Activated T-cell treated with anti-CD3 and anti-CD28 coated beads for 4 hours (primary cell): ENCODE measurements at regions not wholly inside any gene's neighbourhood (a gene's known extent, or its start where the extent isn't known, plus 50 kb on each side); places are given as distances from the start of the nearest gene placed in this dataset.
"Not testable (repeated sequence)": the region's sequence is repeated elsewhere in the genome, so short reads cannot be mapped to it uniquely, and the experiment has no call there.

Experiments used
- DNase-seq: peaks from one replicate; pipeline ENCODE4 v3.0.0-alpha.2; 2020

DNA sequence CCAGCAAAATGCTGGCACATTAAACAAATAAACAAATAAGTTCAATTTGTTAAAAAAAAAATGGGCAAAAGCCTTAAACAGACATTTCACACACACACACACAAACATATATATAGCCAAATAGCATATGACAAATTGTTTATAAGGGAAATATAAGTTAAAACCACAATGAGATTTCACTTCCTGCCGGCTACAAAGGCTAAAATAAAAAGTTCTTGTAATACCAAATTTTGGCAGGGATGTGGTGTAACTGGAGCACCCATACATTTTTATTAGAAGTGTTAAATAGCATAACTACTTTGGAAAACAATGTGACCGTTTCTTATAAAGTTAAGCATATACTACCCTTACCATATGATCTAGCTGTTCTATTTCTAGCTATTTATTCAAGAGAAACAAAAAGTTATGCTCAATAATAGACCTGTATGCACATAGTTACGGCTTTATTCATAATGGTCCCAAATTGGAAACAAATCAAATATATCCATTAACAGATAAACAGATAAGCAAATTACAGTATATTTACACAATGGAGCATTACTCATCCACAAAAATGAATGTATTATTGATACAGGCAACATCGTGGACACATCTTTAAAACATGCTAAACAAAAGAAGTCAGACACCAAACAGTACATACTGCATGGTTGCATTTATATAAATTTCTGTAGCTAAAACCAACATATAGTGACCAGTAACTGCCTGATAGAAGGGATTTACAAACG is 93.9 kb downstream of the EOMES start:
- no peak for DNase-seq

DNA sequence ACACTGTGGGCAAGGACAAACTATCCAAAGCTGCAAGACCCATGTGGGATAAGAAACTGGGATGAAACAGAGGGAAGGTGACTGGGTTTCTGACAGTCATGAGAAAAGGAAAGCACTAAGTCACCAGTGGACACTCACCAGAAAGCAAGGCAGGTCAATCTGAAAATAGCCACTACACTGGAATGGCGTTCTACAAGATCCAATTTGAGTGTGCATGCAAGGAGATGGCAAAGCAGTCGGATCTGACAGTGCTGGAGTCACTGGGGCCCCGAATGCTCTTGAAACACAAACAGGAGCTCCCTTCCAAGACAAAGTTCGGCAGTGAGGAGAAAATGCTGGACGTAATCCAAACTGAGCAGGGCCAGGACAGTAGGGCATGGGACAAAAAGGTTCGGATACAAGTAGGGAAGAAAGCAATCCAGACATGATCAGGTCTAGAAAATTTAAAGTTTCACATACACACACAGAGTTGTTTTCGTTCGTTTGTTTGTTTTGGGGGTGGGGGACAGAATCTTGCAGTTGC is 95.5 kb downstream of the EOMES start:
- DNase-seq, result no peak

DNA sequence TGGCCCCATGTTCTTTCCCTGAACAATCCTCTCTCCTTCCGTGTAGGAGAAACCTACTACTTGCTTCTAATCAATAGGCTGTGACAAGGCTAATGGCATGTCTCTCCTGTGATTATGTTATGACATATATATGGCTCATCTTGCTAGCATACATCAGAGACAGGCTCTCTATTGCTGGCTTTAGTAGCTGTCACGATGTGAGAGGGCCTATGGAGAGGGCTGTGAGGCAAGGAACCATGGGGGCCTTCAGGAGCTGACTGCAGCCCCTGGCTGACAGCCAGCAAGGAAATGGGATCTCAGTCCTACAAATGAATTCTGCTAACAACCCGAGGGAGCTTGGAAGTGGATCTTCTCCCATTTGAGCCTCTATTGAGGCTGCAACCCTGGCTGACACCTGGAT is 96.3 kb downstream of the EOMES start:
- no peak for DNase-seq

DNA sequence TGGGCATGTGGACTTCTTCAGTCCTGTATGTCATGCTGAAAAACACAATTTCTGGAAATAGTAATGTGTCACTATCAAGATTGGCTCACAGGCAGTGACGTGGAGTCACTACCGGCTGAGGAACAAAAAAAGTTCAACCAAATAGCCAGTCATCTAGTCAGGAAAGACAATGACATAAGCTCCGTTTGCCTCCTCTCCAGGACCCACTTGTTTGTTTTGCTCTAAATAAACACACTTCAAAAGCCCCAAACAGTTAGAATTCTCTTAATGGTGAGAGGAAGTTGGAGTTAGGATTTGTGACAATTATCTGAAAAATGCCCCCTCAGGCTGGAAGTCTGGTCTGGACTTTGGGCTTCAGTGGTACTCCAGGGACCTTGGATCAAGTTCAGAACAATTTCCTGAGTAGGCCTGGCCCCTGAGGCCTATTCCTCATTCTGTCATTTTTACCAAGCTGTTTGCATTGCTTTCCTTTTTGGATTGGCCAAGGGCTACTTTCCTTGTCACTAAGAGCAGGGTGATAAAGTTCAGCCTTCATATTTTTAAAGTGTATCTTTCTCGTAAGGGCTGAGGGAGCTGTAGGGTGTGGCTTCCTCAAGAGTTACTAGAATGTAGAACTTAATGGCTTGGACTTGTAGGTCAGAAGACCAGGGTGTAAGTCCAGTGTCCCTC is 98.9 kb downstream of the EOMES start:
- DNase-seq, result no peak

DNA sequence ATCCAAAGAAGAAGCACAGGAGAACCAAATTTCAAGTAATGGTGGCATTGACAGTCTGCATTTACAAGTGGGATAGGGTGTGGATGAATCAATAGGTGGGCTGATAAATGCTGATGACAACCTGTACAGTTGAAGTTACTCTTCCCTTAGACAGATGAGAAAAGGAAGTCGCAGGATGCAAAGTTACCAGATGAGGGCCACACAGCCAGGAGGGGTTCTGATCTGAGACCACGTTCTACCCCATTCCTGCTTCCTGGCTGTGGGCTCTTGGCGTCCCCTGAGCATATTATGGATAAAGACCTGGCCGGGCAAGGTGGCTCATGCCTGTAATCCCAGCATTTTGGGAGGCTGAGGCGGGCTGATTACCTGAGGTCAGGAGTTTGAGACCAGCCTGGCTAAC is 104.6 kb downstream of the EOMES start:
- no peak for DNase-seq

DNA sequence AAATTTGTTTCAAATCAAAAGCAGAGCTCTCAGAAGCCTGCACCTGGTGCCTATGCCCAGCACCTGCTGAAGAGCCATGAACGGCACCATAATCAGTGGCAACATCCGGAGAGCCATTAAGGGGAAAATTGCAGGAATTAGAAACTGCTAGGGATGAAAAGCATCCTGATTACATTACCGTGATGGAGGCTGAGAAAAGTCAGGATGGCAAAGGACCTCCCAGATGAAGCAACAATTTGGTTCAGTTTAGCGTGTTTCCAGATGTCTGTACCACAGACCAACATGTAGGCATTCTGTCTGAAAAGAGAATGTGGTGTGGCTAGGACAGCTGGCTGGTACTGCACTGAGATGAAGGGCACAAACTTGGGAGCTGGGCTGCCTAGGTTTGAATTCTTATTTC is 106.1 kb downstream of the EOMES start:
- no peak for DNase-seq

DNA sequence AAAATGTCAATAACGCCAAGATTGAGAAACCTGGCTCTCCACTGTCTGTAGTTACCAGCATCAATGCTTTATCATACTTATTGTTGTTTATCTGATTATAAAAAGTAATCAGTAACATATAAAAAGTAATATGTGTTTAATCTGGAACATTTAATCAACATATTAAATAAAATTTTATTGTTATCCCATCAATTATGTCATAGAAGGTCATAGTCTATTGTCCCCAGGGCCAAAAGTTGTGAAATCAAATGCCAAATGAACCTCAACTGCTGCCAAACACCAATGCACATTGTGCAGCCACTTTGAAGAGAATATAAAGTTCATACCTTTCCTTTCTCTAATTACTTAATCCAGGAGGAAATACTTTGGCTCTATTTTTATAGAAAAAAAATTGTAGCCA is 106.6 kb downstream of the EOMES start:
- no peak for DNase-seq

DNA sequence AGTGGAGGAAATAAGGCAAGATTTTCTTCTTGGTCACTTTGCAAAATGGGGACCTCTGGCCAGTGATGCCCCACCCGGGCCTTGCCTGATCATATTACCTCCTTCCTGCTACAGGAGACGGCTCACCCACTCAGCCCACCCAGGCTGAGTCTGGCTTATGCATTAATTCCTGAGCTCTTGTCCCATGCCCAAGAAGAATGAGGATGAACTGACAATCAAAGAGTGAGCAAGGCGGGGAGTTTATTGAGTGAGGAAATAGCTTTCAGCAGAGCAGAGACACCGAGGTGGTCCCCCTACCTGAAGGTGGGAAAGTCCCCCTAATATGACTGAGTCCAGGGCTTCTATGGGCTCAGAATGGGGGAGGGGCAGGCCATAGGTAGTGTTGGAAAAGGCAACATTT is 107.5 kb downstream of the EOMES start:
- DNase-seq, result no peak

DNA sequence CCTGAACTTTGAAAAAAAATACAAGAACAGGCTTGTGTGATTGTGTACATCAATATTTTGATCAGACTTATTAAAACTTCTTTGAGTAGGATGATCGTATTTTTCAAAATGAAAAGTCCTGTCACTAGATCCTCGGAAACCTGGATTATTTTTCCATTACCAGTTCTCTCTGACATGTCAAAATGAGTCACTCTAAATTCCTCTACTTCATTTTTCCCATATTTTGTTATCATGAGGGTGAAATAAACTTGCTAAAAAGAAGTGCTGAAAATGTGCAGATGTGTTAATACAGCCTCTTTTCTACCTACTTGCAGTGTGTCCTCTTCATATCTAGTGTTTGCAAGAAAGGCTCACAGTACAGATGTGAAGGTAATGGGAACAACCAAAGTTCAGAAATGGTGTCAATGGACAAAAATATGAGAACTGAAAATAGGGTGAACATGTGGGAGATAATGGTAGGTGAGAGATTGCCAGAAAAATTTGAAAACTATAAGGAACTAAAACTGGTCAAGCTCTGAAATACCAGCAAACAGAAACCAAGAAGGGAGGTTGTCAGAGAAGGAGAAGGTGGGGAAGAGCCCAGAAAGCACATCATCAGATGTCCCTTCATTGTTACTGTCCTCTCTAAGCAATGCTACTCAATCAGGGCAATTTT is 108.2 kb downstream of the EOMES start:
- DNase-seq, result no peak

DNA sequence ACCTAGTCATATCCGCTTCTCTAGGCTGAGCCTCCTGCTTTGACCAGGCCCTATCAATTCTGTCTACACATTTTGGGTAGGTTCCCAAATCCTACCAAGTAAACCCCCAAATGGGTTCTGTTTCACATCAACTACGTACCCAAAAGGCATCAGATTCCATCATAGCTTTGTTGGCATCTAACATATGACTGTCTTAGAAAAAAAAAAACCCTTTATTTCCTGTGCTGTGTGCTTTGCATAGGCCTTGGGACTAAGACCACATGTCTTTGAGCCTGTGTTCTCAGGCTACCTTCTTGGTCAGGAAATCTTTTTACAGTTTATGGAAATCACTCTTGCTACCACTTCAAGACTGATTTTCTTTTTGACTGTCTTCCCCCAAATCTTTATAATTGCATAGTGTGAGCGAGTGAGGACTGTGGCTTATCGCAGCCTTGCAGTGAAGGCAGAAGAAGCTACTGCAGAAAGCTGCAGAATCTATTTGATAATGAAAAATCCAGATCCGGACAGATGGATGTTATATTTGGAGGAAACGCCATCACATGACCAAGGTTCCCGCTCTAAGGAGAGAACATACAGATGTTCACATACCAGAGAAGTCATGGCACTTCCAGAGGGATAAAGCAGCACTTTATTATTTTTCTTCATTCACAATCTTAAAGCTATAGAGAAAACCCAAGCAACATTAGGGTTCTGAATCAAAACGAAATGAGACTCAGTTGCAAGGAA is 111.2 kb downstream of the EOMES start:
- DNase-seq, result no peak

DNA sequence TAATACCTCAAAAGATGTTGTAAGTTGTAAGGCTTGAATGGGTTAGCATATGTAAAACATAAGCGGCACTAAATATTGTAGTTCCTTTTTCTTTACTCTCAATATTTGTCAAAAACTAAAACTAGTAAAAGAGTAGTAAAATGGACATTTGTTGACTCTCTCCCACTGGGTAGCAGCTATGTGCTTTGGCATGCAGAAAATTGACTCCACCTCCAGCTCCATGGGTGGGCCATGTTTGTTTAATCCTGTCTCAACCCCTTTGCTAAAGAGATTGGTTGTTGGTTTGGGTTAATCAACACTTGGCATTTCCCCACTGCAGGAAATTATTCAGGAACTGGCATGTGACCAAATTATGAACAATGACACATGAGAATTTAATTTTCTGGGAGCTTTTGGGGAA is 114.8 kb downstream of the EOMES start:
- DNase-seq, result no peak

DNA sequence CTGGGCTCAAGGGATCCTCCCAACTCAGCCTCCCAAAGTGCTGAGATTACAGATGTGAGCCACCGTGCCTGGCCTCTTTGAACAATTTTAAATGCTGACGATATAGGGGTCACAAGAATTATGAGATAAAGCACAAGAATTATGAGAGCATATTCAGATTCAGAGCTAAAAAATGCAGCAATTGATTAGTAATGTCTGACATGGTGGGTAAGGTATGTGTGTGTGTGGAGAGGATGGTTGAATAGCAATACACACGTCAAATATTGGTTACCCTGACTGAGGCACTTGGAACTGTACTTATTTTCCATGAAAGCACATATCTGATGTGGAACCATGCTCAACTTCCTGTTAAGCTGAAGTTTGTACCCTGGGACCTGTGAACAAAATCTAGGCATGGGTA is 115.6 kb downstream of the EOMES start:
- DNase-seq, result no peak

DNA sequence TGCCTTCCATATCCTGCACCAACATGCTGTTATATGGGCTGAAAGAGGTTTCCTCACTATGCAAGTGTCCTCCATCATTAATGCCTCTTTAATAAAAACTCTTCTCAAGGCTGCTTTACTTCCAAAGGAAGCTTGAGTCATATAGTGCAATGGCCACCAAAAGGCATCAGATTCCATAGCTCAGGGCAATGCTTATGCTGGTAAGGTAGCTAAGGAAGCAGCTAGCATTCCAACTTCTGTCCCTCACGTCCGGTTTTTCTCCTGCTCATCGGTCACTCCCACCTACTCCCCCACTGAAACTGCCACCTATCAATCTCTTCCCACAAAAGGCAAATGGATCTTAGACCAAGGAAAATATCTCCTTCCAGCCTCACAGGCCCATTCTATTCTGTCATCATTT is 117.1 kb upstream of the SLC4A7 start:
- not testable (repeated sequence) for DNase-seq

DNA sequence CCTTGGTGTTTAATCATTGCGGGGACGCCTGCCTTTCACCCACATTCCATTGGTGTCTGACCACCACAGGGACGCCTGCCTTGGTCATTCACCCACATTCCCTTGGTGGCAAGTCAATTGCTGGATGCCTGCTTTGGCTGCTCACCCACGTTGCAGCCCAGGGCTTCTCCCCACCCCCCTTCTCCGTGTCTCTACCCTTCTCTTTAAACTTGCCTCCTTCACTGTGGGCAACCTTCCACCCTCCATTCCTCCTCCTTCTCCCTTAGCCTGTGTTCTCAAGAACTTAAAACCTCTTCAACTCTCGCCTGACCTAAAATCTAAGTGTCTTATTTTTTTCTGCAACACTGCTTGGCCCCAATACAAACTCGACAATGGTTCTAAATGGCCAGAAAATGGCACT is 115.6 kb upstream of the SLC4A7 start:
- not testable (repeated sequence) for DNase-seq

DNA sequence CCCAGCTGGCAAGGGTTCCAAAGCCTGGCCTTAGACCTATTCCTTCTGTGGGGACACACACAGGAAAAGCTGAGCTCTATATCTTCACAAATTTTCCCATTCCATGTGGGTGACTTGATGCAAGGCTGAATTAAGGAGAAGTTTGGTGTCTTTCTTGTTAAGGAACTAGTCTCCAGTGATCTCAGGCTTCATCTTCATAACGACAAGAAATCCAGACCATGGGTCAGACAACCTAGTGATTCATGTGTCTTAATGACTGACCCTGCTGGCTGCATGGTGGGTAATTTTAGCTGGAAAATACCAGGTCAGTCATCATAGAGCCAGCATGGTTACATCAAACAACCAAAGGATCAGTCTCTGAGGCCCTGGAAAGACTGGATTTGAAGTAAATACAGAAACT is 112.7 kb upstream of the SLC4A7 start:
- no peak for DNase-seq

DNA sequence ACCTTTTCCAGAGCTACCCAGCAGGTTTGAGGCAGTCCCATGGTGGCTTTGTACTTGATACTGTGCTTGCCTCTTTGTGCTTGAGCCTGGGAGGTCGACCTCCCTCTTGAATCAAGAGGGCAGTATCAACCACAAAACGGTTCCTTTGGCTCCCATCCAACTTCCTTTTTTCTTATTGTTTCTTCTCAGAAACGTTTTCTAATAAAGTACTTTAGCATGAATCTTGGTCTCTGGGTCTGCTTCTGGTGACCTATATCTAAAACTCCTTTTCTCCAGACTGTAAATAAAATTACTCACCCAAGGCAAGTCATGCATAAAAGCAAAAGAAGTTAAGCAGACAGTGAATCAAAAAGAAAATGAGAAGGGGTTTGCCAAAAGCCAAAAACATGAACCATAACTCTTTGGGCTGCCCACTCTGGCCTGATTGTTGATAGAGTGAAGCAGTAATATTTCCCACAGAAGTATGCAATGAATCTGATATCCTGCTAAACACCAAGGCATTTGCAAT is 112.2 kb upstream of the SLC4A7 start:
- DNase-seq, result no peak

DNA sequence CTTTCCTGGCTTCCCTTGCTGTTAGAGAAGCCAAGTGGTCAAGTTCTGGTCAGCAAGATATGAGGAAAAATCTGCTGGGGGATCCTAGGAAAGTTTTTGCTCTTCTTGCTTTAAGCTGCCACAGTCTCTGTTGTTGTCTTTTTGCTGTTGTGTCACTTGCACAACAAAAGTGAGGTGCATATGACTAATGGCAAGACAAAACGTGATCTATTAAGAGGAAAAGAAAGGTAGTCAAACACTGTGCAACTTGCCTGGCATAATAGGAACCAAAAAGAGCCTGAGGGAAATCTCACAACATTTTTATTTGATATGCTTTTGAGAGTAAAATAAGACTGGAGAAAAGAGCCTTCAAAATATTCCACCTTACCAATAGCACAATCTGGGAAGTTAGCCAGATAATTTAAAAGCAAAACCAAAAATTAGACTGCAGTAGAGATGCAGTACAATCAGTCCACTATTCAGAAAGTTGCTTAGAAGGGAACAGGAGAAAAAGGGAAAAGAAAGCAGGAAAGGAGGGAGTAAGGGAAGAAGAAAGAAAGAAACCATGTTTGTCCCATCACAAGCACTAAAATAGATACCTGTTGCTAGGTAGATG is 110.0 kb upstream of the SLC4A7 start:
- no peak for DNase-seq

DNA sequence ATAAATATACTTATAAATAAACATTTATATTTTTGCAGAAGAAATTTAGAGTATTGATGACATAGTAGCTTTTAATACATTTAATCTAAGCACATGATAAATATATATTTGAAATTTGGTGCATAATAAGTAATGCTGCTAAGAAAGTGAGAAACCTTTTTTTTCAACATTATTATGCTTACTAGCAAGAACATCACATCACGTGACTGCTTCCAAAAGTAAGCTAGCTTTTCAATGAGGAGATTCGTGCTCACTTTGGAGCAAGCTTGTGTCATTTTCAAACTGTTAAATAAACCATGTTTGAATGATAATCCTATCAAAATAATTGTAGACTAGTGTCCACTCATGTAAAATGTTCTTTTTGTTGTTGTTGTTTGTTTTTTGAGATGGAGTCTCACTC is 109.0 kb upstream of the SLC4A7 start:
- DNase-seq, result no peak

DNA sequence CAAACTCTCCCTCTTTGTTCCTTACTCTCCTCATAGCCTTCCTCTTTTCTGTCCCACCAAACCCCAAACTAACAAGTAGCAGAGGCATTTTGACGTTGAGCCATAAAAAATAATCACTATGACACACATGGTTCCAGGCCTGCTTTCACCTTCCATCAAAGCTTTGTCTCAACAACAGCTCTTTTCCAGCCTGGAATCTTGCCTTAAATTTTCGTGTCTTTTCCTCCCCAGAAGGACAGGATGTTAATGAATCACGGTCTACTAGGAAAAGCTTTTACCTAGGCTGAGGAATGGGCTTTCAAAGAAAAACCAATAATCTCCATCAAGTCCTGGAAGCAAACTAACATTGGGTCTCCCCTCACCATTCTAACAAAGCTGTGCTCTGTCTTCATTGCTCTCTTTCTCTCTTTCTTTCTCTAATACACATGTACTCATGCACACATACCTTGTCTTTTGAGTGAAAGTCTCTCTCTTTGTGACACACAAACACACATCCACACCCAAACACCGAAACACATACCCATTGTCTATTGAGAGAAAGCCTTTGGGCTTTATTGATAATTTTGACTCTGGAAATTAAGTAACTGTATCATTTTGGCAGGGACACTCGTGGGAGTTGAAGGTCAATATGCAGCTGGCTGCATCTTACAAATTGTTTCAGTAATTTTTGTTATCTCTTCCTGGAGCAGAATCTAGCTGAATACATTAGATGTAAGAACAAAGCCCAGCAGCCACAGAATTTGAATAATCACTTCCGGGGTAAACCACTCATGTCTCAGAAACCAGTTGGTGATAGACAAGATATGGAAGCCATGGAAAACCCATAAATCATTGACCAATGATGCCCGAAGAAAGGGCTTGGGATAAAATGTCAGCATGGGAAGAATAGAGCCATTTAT is 107.4 kb upstream of the SLC4A7 start:
- DNase-seq, result no peak

DNA sequence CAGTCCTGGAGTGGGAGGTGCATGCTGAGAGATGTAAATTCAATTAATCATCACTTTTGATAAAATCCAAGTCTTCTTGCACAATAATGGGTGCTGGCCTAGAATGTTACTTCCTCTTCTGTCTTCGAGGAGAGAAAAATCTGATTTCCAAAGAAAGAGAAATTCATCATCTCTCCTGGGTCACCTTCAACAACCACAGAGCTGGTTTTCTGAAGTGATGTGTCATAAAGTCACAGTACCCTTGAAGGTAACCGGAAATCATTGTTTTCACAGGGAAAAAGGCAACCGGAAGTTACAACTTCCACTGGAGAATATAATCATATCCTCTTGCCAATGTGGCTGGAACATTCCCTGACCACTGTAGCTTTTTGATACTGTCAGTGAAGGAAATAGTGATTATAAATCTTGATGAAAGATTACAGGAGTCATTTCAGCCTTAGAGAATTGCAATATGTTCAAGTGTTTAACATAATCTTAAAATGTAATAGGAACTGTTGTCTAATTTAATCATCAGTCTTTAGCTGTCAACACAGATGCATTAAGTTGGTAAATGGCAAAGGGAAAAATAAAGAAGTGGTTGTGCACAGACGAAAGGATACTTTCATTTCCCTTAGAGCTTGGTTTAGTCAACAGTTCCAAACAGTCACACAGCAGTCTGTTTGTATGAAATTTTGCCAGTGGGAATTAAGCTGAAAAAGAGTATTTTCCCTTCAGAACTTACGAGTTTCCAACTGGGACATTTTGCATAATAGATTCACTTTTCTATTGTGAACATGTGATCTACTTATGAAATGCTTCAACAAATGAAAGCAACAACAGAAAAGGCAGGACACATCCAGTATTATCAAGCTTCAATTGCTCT is 106.5 kb upstream of the SLC4A7 start:
- DNase-seq, result no peak

DNA sequence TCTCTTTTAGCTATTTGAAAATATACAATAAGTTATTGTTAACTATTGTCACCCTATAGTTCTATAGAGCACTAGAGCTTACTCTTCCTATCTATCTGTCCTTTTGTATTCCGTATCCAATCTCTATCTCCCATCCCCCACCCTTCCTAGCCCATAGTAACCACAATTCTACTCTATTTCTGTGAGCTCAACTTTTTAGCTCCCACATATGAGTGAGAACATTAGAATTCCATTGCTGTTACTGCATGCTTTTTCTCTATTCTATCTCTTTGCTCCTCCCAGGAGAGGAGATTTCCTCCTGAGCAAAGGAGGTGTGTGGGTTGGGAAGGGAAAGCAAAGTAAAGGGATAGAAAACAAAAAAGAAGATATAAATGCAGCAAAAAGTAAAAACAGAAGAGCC is 105.6 kb upstream of the SLC4A7 start:
- no peak for DNase-seq
